ENCODE measurements at regions not wholly inside any gene's neighbourhood (a gene's known extent, or its start where the extent isn't known, plus 50 kb on each side); places are given as distances from the start of the nearest gene placed in this dataset.

GRCh38 chr7:10644849-10645248 lies 328.8 kb upstream of the PHF14 start:
- no peak for TF ChIP-seq REST (IDR thresholded peaks at IDR 0.05; ENCODE audit: insufficient read depth in 1 of 2, low read depth in 2 of 2, low read length in 2 of 2)
- TF ChIP-seq POLR2AphosphoS5 (IDR thresholded peaks at IDR 0.05; ENCODE audit: low read depth, low read length) = no peak

Measured in PFSK-1 (cell line).